Bronchial epithelial cell (primary cell): ENCODE measurements at regions not wholly inside any gene's neighbourhood (a gene's known extent, or its start where the extent isn't known, plus 50 kb on each side); places are given as distances from the start of the nearest gene placed in this dataset.

ENCODE experiments used
- DNase-seq: peaks from one replicate; pipeline ENCODE4 v3.0.0-alpha.2; 2010; ENCODE audit warnings: low read depth
- FAIRE-seq: peaks from 2 replicates; lab custom pipeline; 2011; peaks lifted over from hg19 to GRCh38; lab: Jason Lieb, UNC
- H3K27me3 ChIP-seq: 2 replicates; pipeline ENCODE4 v1.5.1; 2011; ENCODE audit warnings: low read length; ENCODE audit not compliant: control insufficient read depth, insufficient read depth
- H3K36me3 ChIP-seq: 2 replicates; pipeline ENCODE4 v1.5.1; 2011; ENCODE audit warnings: low read length; ENCODE audit not compliant: control insufficient read depth, insufficient read depth
- H3K4me3 ChIP-seq: 2 replicates; pipeline ENCODE4 v1.5.1; 2011; ENCODE audit warnings: mild to moderate bottlenecking, low read depth, low read length, control low read depth
- CTCF ChIP-seq: IDR thresholded peaks from 2 replicates; pipeline ENCODE4 v1.5.1; 2011; ENCODE audit warnings: mild to moderate bottlenecking, moderate library complexity, low read length, control low read depth, inconsistent platforms; ENCODE audit not compliant: insufficient read depth, severe bottlenecking

- DNase-seq: peak; percentile 23
- H3K27me3 ChIP-seq: no peaks in the 10 kb centered on the region
- FAIRE-seq: no peak
- no peak for TF ChIP-seq CTCF
- H3K4me3 ChIP-seq: no peak overlapping the region
- H3K36me3 ChIP-seq: no peaks in the 10 kb centered on the region
Observed at GRCh38 chr3:88235102-88235501, 85.3 kb downstream of the C3orf38 start.

- FAIRE-seq: no peak
- Histone ChIP-seq H3K36me3 (no peaks in the 10 kb centered on the region), H3K4me3 (no peak overlapping the region), H3K27me3 (no peaks in the 10 kb centered on the region)
- no peak for TF ChIP-seq CTCF
- DNase-seq: no peak
Observed at GRCh38 chr3:88239870-88240269, 90.1 kb downstream of the C3orf38 start.

GRCh38 chr3:88248658-88249057, 98.9 kb downstream of the C3orf38 start:
- no peak overlapping the region for H3K4me3 ChIP-seq
- H3K27me3 ChIP-seq: no peaks in the 10 kb centered on the region
- no peaks in the 10 kb centered on the region for H3K36me3 ChIP-seq
- FAIRE-seq (no peak), DNase-seq (no peak)
- no peak for TF ChIP-seq CTCF

- no peak for DNase-seq
- Histone ChIP-seq H3K36me3 (no peaks in the 10 kb centered on the region), H3K27me3 (no peaks in the 10 kb centered on the region), H3K4me3 (no peak overlapping the region)
- no peak for TF ChIP-seq CTCF
- no peak for FAIRE-seq
Observed at GRCh38 chr3:88259045-88259444, 109.3 kb downstream of the C3orf38 start.

- H3K36me3 ChIP-seq: no peaks in the 10 kb centered on the region
- FAIRE-seq (no peak), DNase-seq (no peak)
- no peak overlapping the region for H3K4me3 ChIP-seq
- TF ChIP-seq CTCF: no peak
- no peaks in the 10 kb centered on the region for H3K27me3 ChIP-seq
Observed at GRCh38 chr3:88262527-88262926, 112.8 kb downstream of the C3orf38 start.

GRCh38 chr3:88263417-88264100, 113.8 kb downstream of the C3orf38 start:
- FAIRE-seq: no peak
- Histone ChIP-seq H3K27me3 (no peaks in the 10 kb centered on the region), H3K4me3 (no peak overlapping the region), H3K36me3 (no peaks in the 10 kb centered on the region)
- no peak for DNase-seq
- no peak for TF ChIP-seq CTCF
